ENCODE measurements at regions not wholly inside any gene's neighbourhood (a gene's known extent, or its start where the extent isn't known, plus 50 kb on each side); places are given as distances from the start of the nearest gene placed in this dataset.

DNA sequence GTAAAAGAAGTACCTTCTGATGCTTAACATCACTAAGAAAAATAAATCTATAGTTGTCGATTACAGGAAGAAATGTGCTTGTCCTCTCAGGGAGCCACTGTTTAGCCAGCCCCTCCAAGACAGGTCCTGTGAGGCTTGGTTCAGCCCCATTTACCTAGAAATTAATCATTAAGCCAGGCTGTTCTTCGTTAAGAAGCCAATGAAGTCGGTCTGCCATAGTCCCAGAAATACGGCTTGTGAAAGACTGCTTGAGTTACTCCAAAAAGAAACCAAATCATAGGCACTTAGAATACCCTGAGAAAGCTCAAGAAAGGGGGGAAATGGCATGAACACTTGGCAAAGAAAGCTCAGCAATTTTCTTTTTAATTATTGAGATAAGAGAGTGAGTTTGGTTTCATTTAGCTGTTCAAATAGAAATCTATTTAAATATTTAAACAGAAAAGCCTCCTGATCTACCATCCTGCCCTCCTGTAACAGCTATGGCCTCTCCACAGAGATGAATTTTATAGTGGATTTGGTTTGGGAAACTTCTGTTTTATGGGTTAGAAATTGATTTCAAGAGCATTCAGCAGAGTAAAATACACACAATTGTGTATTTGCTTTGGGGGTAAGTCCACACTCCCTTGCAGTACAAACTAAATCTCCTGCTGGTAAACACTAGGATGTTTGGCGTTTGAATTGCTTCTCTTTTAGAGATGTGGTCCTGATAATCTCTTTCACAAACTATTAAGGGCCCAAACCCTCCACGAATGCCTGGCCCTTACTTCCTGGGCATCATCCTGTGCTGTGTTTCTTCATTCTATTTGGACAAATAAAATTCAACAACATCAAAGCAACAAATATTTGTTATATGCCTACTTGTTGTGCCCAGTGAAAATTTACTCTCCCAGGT, 234.4 kb downstream of the SEC23A start (continued):
- TF ChIP-seq, protein P1, sequence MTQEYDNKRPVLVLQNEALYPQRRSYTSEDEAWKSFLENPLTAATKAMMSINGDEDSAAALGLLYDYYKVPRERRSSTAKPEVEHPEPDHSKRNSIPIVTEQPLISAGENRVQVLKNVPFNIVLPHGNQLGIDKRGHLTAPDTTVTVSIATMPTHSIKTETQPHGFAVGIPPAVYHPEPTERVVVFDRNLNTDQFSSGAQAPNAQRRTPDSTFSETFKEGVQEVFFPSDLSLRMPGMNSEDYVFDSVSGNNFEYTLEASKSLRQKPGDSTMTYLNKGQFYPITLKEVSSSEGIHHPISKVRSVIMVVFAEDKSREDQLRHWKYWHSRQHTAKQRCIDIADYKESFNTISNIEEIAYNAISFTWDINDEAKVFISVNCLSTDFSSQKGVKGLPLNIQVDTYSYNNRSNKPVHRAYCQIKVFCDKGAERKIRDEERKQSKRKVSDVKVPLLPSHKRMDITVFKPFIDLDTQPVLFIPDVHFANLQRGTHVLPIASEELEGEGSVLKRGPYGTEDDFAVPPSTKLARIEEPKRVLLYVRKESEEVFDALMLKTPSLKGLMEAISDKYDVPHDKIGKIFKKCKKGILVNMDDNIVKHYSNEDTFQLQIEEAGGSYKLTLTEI (CRISPR knock-in tag; conservative IDR thresholded peaks at IDR 0.05) = no peak
- TF ChIP-seq SETDB1 (CRISPR knock-in tag; IDR thresholded peaks at IDR 0.05; ENCODE audit: borderline replicate concordance) = no peak
- no peak for TF ChIP-seq HOXA7 (CRISPR knock-in tag; IDR thresholded peaks at IDR 0.05)
- peak; percentile 9 for TF ChIP-seq TEAD3 (CRISPR knock-in tag; optimal IDR thresholded peaks at IDR 0.05; ENCODE audit: borderline replicate concordance)
- TF ChIP-seq ZNF557 (CRISPR knock-in tag; IDR thresholded peaks at IDR 0.05) = no peak
- no peak; the same call in 1 of the 2 replicates for TF ChIP-seq ZNF652 (CRISPR knock-in tag; IDR thresholded peaks at IDR 0.05; ENCODE audit: borderline replicate concordance, low read depth)
- TF ChIP-seq ARNT2 (CRISPR knock-in tag; IDR thresholded peaks at IDR 0.05; ENCODE audit: low read depth) = no peak
- TF ChIP-seq, protein P2, sequence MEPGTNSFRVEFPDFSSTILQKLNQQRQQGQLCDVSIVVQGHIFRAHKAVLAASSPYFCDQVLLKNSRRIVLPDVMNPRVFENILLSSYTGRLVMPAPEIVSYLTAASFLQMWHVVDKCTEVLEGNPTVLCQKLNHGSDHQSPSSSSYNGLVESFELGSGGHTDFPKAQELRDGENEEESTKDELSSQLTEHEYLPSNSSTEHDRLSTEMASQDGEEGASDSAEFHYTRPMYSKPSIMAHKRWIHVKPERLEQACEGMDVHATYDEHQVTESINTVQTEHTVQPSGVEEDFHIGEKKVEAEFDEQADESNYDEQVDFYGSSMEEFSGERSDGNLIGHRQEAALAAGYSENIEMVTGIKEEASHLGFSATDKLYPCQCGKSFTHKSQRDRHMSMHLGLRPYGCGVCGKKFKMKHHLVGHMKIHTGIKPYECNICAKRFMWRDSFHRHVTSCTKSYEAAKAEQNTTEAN (CRISPR knock-in tag; conservative IDR thresholded peaks at IDR 0.05) = 0 out of 2 replicates have a peak, but pooled peaks have one; percentile 30
- TF ChIP-seq NAIF1 (CRISPR knock-in tag; IDR thresholded peaks at IDR 0.05; ENCODE audit: borderline replicate concordance) = no peak
- peak; percentile 39; the same call in 1 of the 2 replicates for TF ChIP-seq MXD4 (CRISPR knock-in tag; IDR thresholded peaks at IDR 0.05)
- TF ChIP-seq POLR2AphosphoS2 (IDR thresholded peaks at IDR 0.05; ENCODE audit: low read depth, low read length) = no peak
- no peak for TF ChIP-seq ZNF207 (IDR thresholded peaks at IDR 0.05; ENCODE audit: borderline replicate concordance)
- no peak for TF ChIP-seq PHF5A (CRISPR knock-in tag; IDR thresholded peaks at IDR 0.05; ENCODE audit: low read depth, unreplicated experiment)
- peak; percentile 44; the same call in 1 of the 2 replicates for TF ChIP-seq ZMYM4 (CRISPR knock-in tag; IDR thresholded peaks at IDR 0.05)
- no peak; the same call in 1 of the 2 replicates for TF ChIP-seq SMC3 (IDR thresholded peaks at IDR 0.05; ENCODE audit: low read length)
- no peak for TF ChIP-seq GABPB1 (CRISPR knock-in tag; IDR thresholded peaks at IDR 0.05)
- no peak for TF ChIP-seq PRDM4 (CRISPR knock-in tag; IDR thresholded peaks at IDR 0.05; ENCODE audit: borderline replicate concordance)
- TF ChIP-seq, protein P3, sequence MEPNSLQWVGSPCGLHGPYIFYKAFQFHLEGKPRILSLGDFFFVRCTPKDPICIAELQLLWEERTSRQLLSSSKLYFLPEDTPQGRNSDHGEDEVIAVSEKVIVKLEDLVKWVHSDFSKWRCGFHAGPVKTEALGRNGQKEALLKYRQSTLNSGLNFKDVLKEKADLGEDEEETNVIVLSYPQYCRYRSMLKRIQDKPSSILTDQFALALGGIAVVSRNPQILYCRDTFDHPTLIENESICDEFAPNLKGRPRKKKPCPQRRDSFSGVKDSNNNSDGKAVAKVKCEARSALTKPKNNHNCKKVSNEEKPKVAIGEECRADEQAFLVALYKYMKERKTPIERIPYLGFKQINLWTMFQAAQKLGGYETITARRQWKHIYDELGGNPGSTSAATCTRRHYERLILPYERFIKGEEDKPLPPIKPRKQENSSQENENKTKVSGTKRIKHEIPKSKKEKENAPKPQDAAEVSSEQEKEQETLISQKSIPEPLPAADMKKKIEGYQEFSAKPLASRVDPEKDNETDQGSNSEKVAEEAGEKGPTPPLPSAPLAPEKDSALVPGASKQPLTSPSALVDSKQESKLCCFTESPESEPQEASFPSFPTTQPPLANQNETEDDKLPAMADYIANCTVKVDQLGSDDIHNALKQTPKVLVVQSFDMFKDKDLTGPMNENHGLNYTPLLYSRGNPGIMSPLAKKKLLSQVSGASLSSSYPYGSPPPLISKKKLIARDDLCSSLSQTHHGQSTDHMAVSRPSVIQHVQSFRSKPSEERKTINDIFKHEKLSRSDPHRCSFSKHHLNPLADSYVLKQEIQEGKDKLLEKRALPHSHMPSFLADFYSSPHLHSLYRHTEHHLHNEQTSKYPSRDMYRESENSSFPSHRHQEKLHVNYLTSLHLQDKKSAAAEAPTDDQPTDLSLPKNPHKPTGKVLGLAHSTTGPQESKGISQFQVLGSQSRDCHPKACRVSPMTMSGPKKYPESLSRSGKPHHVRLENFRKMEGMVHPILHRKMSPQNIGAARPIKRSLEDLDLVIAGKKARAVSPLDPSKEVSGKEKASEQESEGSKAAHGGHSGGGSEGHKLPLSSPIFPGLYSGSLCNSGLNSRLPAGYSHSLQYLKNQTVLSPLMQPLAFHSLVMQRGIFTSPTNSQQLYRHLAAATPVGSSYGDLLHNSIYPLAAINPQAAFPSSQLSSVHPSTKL (CRISPR knock-in tag; IDR thresholded peaks at IDR 0.05) = peak; percentile 92
- no peak for TF ChIP-seq ZNF17 (CRISPR knock-in tag; IDR thresholded peaks at IDR 0.05)
- TF ChIP-seq GATAD2A (CRISPR knock-in tag; IDR thresholded peaks at IDR 0.05) = peak; percentile 63
- no peak for TF ChIP-seq ZNF180 (CRISPR knock-in tag; IDR thresholded peaks at IDR 0.05; ENCODE audit: borderline replicate concordance, low read depth)

All from HepG2 (cell line).